Sigmoid colon (tissue), 6 donors: ENCODE measurements at regions not wholly inside any gene's neighbourhood (a gene's known extent, or its start where the extent isn't known, plus 50 kb on each side); places are given as distances from the start of the nearest gene placed in this dataset.

Experiments used
- DNase-seq: peaks from one replicate; pipeline ENCODE4 v3.0.0-alpha.2; 2019
- H3K27ac ChIP-seq, 4 donors: fragments of 200-600 bp; sonication (generic); one replicate each; pipeline ENCODE4 v1.5.1; 2016 to 2019; ENCODE audit warnings: mild to moderate bottlenecking in 1 of 4
- H3K27me3 ChIP-seq, 3 donors: fragments of 200-600 bp; sonication (generic); one replicate each; pipeline ENCODE4 v1.5.1; 2019; ENCODE audit warnings: mild to moderate bottlenecking in 1 of 3
- H3K36me3 ChIP-seq, 4 donors: fragments of 200-600 bp; sonication (generic); one replicate each; pipeline ENCODE4 v1.5.1; 2016 to 2019
- H3K4me1 ChIP-seq, 4 donors: fragments of 200-600 bp; sonication (generic); one replicate each; pipeline ENCODE4 v1.5.1; 2017 to 2019
- H3K4me3 ChIP-seq, 4 donors: fragments of 200-600 bp; sonication (generic); one replicate each; pipeline ENCODE4 v1.5.1; 2017 to 2019; ENCODE audit warnings: mild to moderate bottlenecking in 2 of 4, moderate library complexity in 1 of 4
- H3K9me3 ChIP-seq, 4 donors: fragments of 200-600 bp in 3 of 4; sonication (generic) in 3 of 4; one replicate each; pipeline versions ENCODE4 v1.5.1 to v1.6.1; 2013 to 2019
- CTCF ChIP-seq, 4 experiments: fragments of 450-650 bp in 3 of 4; fragments of 200-600 bp in 1 of 4; IDR thresholded peaks; one replicate each; pipeline ENCODE4 v1.5.1; 2016 to 2019; ENCODE audit warnings: antibody characterized with exemption in 4 of 4, mild to moderate bottlenecking in 3 of 4, moderate library complexity in 2 of 4
- EP300 ChIP-seq, 4 donors: sonication (generic); formaldehyde crosslinking; IDR thresholded peaks; one replicate each; pipeline ENCODE4 v1.6.1; 2017; ENCODE audit warnings: antibody characterized with exemption in 4 of 4
- POLR2A ChIP-seq, 2 donors: fragments of 450-650 bp; IDR thresholded peaks; one replicate each; pipeline ENCODE4 v1.6.1; 2016; ENCODE audit warnings: antibody characterized with exemption in 2 of 2, mild to moderate bottlenecking in 2 of 2, moderate library complexity in 2 of 2
- POLR2AphosphoS5 ChIP-seq, 4 donors: sonication (generic); formaldehyde crosslinking; IDR thresholded peaks; one replicate each; pipeline ENCODE4 v1.6.1; 2017; ENCODE audit warnings: antibody characterized with exemption in 4 of 4
- WGBS, 2 donors: extraction: QIAGEN DNeasy Blood & Tissue Kit; methylation state at CpG; one replicate each; pipeline ENCODE4 v1.1.7; 2013; 5-methylcytosine and 5-hydroxymethylcytosine counted together
- intact Hi-C: fragments of 100-400 bp; cut with DNase I; formaldehyde crosslinking; loops from one replicate; pipeline ENCODE4 v1.15.1; 2023
- donor health status: healthy with polysubstance abuse.
- donor health status: healthy.

GRCh38 chr5:19200251-19200650, 787.7 kb downstream of the CDH18 start:
- no peak for DNase-seq
- H3K9me3 ChIP-seq, result no peaks in the 10 kb centered on the region
- WGBS, 2 donors, result 87 to 91% methylated on average over 6 of the region's 6 CpGs
- no peaks in the 10 kb centered on the region for H3K27me3 ChIP-seq
- H3K36me3 ChIP-seq, result no peaks in the 10 kb centered on the region
- H3K27ac ChIP-seq, result no peak overlapping the region
- intact Hi-C loops, result no loop called here
- no peaks in the 10 kb centered on the region for H3K4me1 ChIP-seq
- TF ChIP-seq POLR2AphosphoS5 (IDR thresholded peaks at IDR 0.05) (no peak), POLR2A (IDR thresholded peaks at IDR 0.05) (no peak), CTCF (IDR thresholded peaks at IDR 0.05) (no peak), EP300 (IDR thresholded peaks at IDR 0.05) (no peak)
- no peak overlapping the region for H3K4me3 ChIP-seq

- 89 to 96% methylated on average over 4 of the region's 4 CpGs for WGBS, 2 donors
- H3K27ac ChIP-seq, result no peak overlapping the region
- H3K4me3 ChIP-seq, result no peak overlapping the region
- no peaks in the 10 kb centered on the region for H3K27me3 ChIP-seq
- intact Hi-C loops, result no loop called here
- DNase-seq, result no peak
- H3K4me1 ChIP-seq, result no peaks in the 10 kb centered on the region
- TF ChIP-seq POLR2AphosphoS5 (IDR thresholded peaks at IDR 0.05) (no peak), EP300 (IDR thresholded peaks at IDR 0.05) (no peak), CTCF (IDR thresholded peaks at IDR 0.05) (no peak), POLR2A (IDR thresholded peaks at IDR 0.05) (no peak)
- H3K36me3 ChIP-seq, result no peaks in the 10 kb centered on the region
- H3K9me3 ChIP-seq, result no peaks in the 10 kb centered on the region
Observed at GRCh38 chr5:19208397-19208796, 779.6 kb downstream of the CDH18 start.

- WGBS, 2 donors, result 71 to 81% methylated on average over 1 of the region's 1 CpG
- TF ChIP-seq POLR2AphosphoS5 (IDR thresholded peaks at IDR 0.05) (no peak), POLR2A (IDR thresholded peaks at IDR 0.05) (no peak), EP300 (IDR thresholded peaks at IDR 0.05) (no peak), CTCF (IDR thresholded peaks at IDR 0.05) (no peak)
- H3K36me3 ChIP-seq, result no peaks in the 10 kb centered on the region
Observed at GRCh38 chr5:19210886-19211285, 777.1 kb downstream of the CDH18 start.

GRCh38 chr5:19229179-19229835, 758.7 kb downstream of the CDH18 start:
- intact Hi-C loops, result no loop called here
- no peak for TF ChIP-seq EP300 (IDR thresholded peaks at IDR 0.05)
- no peak for TF ChIP-seq POLR2AphosphoS5 (IDR thresholded peaks at IDR 0.05)
- TF ChIP-seq CTCF (IDR thresholded peaks at IDR 0.05), result no peak
- TF ChIP-seq POLR2A (IDR thresholded peaks at IDR 0.05), result no peak
- no peaks in the 10 kb centered on the region for H3K27me3 ChIP-seq
- no peak for DNase-seq
- H3K4me1 ChIP-seq, result no peaks in the 10 kb centered on the region
- no peak overlapping the region for H3K27ac ChIP-seq
- H3K9me3 ChIP-seq, result no peaks in the 10 kb centered on the region
- no peak overlapping the region for H3K4me3 ChIP-seq
- 89 to 90% methylated on average over 3 of the region's 3 CpGs for WGBS, 2 donors
- H3K36me3 ChIP-seq, result no peaks in the 10 kb centered on the region

More at GRCh38 chr5:19210886-19211285, 777.1 kb downstream of the CDH18 start:
- Histone ChIP-seq H3K9me3 (no peaks in the 10 kb centered on the region), H3K27me3 (no peaks in the 10 kb centered on the region), H3K4me3 (no peak overlapping the region), H3K4me1 (no peaks in the 10 kb centered on the region), H3K27ac (no peak overlapping the region)
- no peak for DNase-seq
- intact Hi-C loops, result no loop called here

- Histone ChIP-seq H3K9me3 (no peaks in the 10 kb centered on the region), H3K4me3 (no peak overlapping the region), H3K27me3 (no peaks in the 10 kb centered on the region), H3K4me1 (no peaks in the 10 kb centered on the region), H3K36me3 (no peaks in the 10 kb centered on the region), H3K27ac (no peak overlapping the region)
- TF ChIP-seq CTCF (IDR thresholded peaks at IDR 0.05) (no peak), POLR2AphosphoS5 (IDR thresholded peaks at IDR 0.05) (no peak), EP300 (IDR thresholded peaks at IDR 0.05) (no peak), POLR2A (IDR thresholded peaks at IDR 0.05) (no peak)
- no peak for DNase-seq
- WGBS, 2 donors, result 91 to 94% methylated on average over 2 of the region's 2 CpGs
- intact Hi-C loops, result no loop called here
Observed at GRCh38 chr5:19233573-19233972, 754.4 kb downstream of the CDH18 start.
